Stimulated activated memory B cell treated with anti-CD40 and anti-IgM and Interleukin-4, amounts not matched to agents 10 μg/mL and 1 μg/mL and 100 μg/mL, for 72 hours (primary cell): ENCODE measurements at regions not wholly inside any gene's neighbourhood (a gene's known extent, or its start where the extent isn't known, plus 50 kb on each side); places are given as distances from the start of the nearest gene placed in this dataset.
A peak's percentile ranks its signal among the peaks of the same experiment; 100 is the strongest.
"Not testable (repeated sequence)": the region's sequence is repeated elsewhere in the genome, so short reads cannot be mapped to it uniquely, and the experiment has no call there.

Experiments
- ATAC-seq: fragments of 150-1000 bp; cut with Tn5 transposase; 2 replicates; pipeline ENCODE4 v1.10.0; 2021
- H3K27ac Mint-ChIP-seq: one replicate; pipeline ENCODE4 v1.8.0; 2022; ENCODE audit warnings: mild to moderate bottlenecking, mixed read lengths
- H3K27me3 Mint-ChIP-seq: one replicate; pipeline ENCODE4 v1.8.0; 2022; ENCODE audit warnings: mixed read lengths
- H3K36me3 Mint-ChIP-seq: one replicate; pipeline ENCODE4 v1.8.0; 2022; ENCODE audit warnings: mixed read lengths
- H3K4me1 Mint-ChIP-seq: one replicate; pipeline ENCODE4 v1.8.0; 2022; ENCODE audit warnings: mixed read lengths
- H3K4me3 Mint-ChIP-seq: one replicate; pipeline ENCODE4 v1.8.0; 2022; ENCODE audit warnings: mild to moderate bottlenecking, moderate library complexity, mixed read lengths
- H3K9me3 Mint-ChIP-seq: one replicate; pipeline ENCODE4 v1.8.0; 2022; ENCODE audit warnings: mixed read lengths

GRCh38 chr1:233759665-233760064, 144.8 kb upstream of the SLC35F3 start:
- Mint-ChIP-seq H3K36me3 (no peaks in the 10 kb centered on the region), H3K4me1 (no peaks in the 10 kb centered on the region), H3K27me3 (no peaks in the 10 kb centered on the region), H3K9me3 (no peaks in the 10 kb centered on the region), H3K4me3 (no peak overlapping the region), H3K27ac (no peak overlapping the region)
- ATAC-seq: no peak

DNA sequence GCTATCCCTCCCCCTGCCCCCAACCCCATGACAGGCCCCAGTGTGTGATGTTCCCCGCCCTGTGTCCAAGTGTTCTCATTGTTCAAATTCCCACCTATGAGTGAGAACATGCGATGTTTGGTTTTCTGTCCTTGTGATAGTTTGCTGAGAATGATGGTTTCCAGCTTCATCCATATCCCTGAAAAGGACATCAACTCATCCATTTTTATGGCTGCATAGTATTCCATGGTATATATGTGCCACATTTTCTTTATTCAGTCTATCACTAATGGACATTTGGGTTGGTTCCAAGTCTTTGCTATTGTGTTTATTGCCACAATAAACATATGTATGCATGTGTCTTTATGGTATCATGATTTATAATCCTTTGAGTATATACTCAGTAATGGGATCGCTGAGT, 140.2 kb upstream of the SLC35F3 start:
- H3K9me3 Mint-ChIP-seq, H3K4me1 Mint-ChIP-seq: not testable (repeated sequence)

GRCh38 chr1:233777566-233777965, 126.9 kb upstream of the SLC35F3 start:
- Mint-ChIP-seq H3K27me3 (peaks cover 16% of the 10 kb centered on the region), H3K4me3 (no peak overlapping the region), H3K27ac (no peak overlapping the region), H3K9me3 (peaks cover 9% of the 10 kb centered on the region), H3K4me1 (no peaks in the 10 kb centered on the region), H3K36me3 (no peaks in the 10 kb centered on the region)
- no peak for ATAC-seq

More for the DNA sequence above, 140.2 kb upstream of the SLC35F3 start:
- not testable (repeated sequence) for H3K4me3 Mint-ChIP-seq, H3K27ac Mint-ChIP-seq, H3K27me3 Mint-ChIP-seq, H3K36me3 Mint-ChIP-seq, ATAC-seq

GRCh38 chr1:233780049-233780448, 124.4 kb upstream of the SLC35F3 start:
- ATAC-seq: no peak
- Mint-ChIP-seq H3K36me3 (no peaks in the 10 kb centered on the region), H3K27ac (no peak overlapping the region), H3K9me3 (peaks cover 9% of the 10 kb centered on the region), H3K4me3 (no peak overlapping the region), H3K27me3 (peaks cover 9% of the 10 kb centered on the region), H3K4me1 (no peaks in the 10 kb centered on the region)

GRCh38 chr1:233782937-233783586, 121.4 kb upstream of the SLC35F3 start:
- Mint-ChIP-seq H3K27me3 (no peaks in the 10 kb centered on the region), H3K36me3 (no peaks in the 10 kb centered on the region), H3K4me3 (no peak overlapping the region), H3K27ac (no peak overlapping the region), H3K4me1 (no peaks in the 10 kb centered on the region), H3K9me3 (peaks cover 9% of the 10 kb centered on the region)
- ATAC-seq: no peak

GRCh38 chr1:233787599-233787998, 116.9 kb upstream of the SLC35F3 start:
- H3K4me1 Mint-ChIP-seq: no peaks in the 10 kb centered on the region
- H3K27me3 Mint-ChIP-seq: peaks cover 15% of the 10 kb centered on the region
- no peaks in the 10 kb centered on the region for H3K9me3 Mint-ChIP-seq
- H3K27ac Mint-ChIP-seq: no peak overlapping the region
- H3K4me3 Mint-ChIP-seq: no peak overlapping the region
- ATAC-seq: no peak
- no peaks in the 10 kb centered on the region for H3K36me3 Mint-ChIP-seq

DNA sequence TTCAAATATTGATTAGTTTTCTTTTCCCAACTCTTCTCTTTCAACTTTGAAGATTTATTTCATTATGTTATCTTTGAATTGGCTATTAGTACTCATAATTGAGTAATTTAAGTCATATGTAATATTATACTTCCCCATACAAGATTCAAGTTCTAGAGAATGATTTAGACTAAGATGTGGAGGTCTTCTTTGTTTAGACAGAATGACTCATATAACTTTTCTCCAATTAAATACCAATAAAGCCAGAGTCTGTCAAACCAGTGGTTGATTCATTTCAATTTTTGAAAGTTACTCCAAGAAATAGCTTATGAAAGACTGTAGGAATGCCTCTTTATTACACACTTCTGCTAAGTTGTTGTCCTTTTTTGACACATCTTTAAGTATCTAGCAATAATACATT, 115.8 kb upstream of the SLC35F3 start:
- Mint-ChIP-seq H3K4me1 (no peaks in the 10 kb centered on the region), H3K9me3 (peaks cover 3% of the 10 kb centered on the region), H3K36me3 (no peaks in the 10 kb centered on the region), H3K27ac (no peak overlapping the region), H3K27me3 (peaks cover 15% of the 10 kb centered on the region), H3K4me3 (no peak overlapping the region)
- no peak for ATAC-seq

DNA sequence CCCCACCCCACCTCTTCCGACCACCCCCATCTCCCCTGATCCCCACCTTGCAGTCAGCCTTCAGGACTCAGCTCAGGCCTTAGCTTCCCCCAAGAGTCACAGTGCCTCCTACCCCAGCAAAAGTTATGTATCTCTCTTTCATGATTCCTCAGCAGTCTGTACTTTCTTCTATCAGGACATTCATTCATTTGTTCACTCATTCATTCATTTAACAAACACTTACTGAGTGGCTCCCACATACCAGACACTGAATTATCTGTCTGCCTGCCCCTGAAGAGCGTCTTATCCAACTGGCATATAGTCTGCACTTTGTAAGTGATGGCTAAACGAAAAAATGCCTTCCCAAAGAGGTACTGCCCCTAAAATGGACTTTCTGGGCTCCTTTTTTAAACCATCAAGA, 114.4 kb upstream of the SLC35F3 start:
- Mint-ChIP-seq H3K4me3 (no peak overlapping the region), H3K4me1 (no peaks in the 10 kb centered on the region), H3K27me3 (peaks cover 15% of the 10 kb centered on the region), H3K9me3 (peaks cover 6% of the 10 kb centered on the region), H3K27ac (no peak overlapping the region), H3K36me3 (no peaks in the 10 kb centered on the region)
- no peak for ATAC-seq

DNA sequence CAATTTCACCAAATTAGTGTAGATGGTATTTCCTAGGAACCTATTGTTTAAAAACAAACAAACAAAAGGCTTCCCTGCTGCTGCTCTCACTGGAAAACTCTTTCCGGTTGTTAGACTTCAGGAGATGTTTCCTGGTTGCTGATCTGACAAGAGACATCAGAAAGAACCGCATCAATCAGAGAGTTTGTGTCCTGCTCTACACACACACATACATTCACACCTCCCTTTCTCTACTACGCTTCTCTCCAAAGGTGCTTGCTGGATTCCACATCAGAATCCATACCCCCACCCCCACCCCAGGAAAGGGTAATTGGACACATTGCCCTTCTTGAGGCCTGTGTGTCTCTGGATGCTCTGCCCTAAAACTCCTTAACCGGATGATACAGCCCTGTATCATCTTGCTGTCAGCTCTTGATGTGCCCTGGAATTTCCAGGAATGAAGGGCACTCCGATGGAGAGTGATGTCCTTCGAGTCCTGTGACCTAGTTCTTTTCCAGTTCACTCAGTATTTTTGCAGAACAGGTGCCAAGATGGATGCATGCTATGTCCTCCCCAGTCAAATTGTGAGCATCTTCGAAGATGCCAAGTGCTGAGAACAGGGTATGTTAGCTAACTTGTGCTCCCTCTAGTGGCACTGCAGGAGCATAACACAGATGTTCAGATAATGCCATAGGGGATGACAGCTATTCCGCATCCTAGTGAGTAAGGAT, 113.7 kb upstream of the SLC35F3 start:
- peak; percentile 70 for ATAC-seq
- Mint-ChIP-seq H3K27me3 (peaks cover 15% of the 10 kb centered on the region), H3K9me3 (peaks cover 6% of the 10 kb centered on the region), H3K4me3 (no peak overlapping the region), H3K36me3 (no peaks in the 10 kb centered on the region), H3K4me1 (no peaks in the 10 kb centered on the region), H3K27ac (no peak overlapping the region)

DNA sequence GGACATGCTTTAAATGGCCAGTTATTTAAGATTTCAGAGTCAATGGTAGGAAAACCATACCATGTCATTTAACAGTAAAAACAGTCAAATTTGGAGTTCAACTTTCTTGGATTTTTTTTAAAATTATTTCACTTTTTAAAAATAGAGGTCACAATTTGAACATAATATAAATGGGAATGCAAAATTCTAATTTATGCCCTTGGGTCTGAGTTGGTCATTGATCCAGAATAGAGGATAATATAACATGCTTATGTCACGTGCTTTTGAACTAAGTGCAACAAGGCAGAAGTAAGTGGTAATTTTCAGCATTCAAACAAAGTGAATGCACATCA, 113.1 kb upstream of the SLC35F3 start:
- peaks cover 6% of the 10 kb centered on the region for H3K9me3 Mint-ChIP-seq
- H3K27me3 Mint-ChIP-seq: peaks cover 15% of the 10 kb centered on the region
- H3K4me1 Mint-ChIP-seq: no peaks in the 10 kb centered on the region
- no peak overlapping the region for H3K4me3 Mint-ChIP-seq
- H3K27ac Mint-ChIP-seq: no peak overlapping the region
- no peaks in the 10 kb centered on the region for H3K36me3 Mint-ChIP-seq
- ATAC-seq: no peak

DNA sequence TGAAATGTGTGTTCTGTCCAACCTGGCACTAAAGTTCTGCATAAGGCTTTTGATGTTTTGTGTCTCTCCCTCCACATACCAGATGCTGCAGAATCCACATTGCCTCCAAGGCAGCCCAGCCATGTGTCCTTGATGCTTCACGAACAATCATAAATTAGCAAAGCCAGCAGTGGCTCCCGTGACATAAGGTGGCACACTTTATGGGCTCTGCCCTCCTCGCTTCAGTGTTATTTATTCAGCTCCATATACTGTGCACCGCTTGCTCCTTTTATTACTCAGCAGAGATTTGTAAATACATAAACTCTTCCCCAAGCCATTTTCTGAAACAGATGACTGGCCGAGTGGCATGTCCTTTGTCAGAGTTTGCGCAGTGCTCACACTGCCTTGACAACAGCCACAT, 112.8 kb upstream of the SLC35F3 start:
- ATAC-seq: no peak
- Mint-ChIP-seq H3K4me1 (no peaks in the 10 kb centered on the region), H3K36me3 (no peaks in the 10 kb centered on the region)

DNA sequence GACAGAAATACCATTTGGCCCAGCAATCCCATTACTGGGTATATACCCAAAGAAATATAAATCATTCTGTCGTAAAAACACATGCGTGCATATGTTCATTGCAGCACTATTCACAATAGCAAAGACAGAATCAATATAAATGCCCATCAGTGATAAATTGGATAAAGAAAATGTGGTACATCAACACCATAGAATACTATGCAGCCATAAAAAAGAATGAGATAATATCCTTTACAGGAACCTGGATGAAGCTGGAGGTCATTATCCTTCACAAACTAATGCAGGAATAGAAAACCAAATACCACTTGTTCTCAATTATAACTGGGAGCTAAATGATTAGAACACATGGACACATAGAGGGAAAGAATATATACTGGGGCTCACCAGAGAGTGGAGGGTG, 109.6 kb upstream of the SLC35F3 start:
- Mint-ChIP-seq H3K4me1 (no peaks in the 10 kb centered on the region), H3K27me3 (peaks cover 30% of the 10 kb centered on the region), H3K9me3 (peaks cover 11% of the 10 kb centered on the region)

More for the DNA sequence above, 112.8 kb upstream of the SLC35F3 start:
- H3K27ac Mint-ChIP-seq: no peak overlapping the region
- H3K27me3 Mint-ChIP-seq: peaks cover 15% of the 10 kb centered on the region
- H3K9me3 Mint-ChIP-seq: peaks cover 6% of the 10 kb centered on the region
- H3K4me3 Mint-ChIP-seq: no peak overlapping the region

DNA sequence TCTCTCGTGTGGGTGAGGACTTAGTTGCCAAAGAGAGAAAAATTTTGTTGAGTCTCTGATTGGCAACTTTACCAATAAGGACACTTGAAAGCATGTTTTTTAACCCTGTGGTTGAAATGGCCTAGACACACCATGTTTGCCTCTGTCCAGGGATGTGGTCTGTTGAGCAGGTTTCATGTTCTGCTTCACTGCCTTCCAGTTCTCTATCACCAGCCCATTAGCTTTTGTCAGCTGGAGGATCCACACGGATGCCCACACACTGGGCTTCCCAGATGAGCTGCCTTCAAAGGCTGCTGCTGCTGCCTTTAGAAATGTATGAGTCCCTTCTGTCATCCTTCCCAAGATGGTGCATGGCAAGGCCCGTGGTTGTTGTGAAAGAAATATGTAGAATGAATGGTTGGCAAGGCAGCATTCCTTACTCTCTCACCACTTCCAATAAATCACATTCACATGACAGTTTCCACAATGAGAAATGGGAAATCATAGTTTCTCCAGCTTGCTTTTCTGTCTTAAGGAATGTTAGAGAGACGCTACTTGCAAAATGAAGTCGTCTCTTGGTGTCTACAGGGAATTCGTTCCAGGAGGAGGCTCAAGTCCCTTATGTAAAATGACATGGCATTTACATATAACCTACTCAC, 108.2 kb upstream of the SLC35F3 start:
- H3K36me3 Mint-ChIP-seq: no peaks in the 10 kb centered on the region
- no peak for ATAC-seq
- H3K27me3 Mint-ChIP-seq: peaks cover 22% of the 10 kb centered on the region
- H3K4me3 Mint-ChIP-seq: no peak overlapping the region
- no peaks in the 10 kb centered on the region for H3K4me1 Mint-ChIP-seq
- no peak overlapping the region for H3K27ac Mint-ChIP-seq
- H3K9me3 Mint-ChIP-seq: peaks cover 11% of the 10 kb centered on the region

More for the DNA sequence above, 109.6 kb upstream of the SLC35F3 start:
- H3K27ac Mint-ChIP-seq: no peak overlapping the region
- no peaks in the 10 kb centered on the region for H3K36me3 Mint-ChIP-seq
- no peak overlapping the region for H3K4me3 Mint-ChIP-seq
- ATAC-seq: no peak

DNA sequence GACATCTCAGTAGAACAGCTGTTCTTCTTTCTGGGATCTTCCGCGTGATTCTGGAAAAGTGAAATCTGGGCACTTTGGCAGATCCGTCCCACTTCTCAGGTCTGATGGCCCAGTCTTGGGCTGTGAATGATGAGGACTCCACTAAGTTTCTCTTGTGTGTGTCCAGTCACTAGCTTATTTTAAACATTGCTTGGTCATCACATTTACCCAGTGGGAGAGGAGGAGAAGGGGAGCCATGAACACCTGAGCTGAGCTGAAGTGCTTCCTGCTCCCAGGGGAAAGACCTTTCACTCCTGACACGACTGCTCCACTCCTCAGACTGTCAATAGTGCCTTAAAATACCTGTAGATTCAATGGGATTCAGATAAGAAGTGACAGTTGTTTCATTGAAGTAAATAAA, 101.9 kb upstream of the SLC35F3 start:
- Mint-ChIP-seq H3K27ac (no peak overlapping the region), H3K9me3 (peaks cover 8% of the 10 kb centered on the region), H3K4me3 (no peak overlapping the region), H3K4me1 (no peaks in the 10 kb centered on the region), H3K36me3 (no peaks in the 10 kb centered on the region), H3K27me3 (peaks cover 22% of the 10 kb centered on the region)
- no peak for ATAC-seq

GRCh38 chr1:233805786-233806185, 98.7 kb upstream of the SLC35F3 start:
- no peak overlapping the region for H3K4me3 Mint-ChIP-seq
- no peak for ATAC-seq
- H3K9me3 Mint-ChIP-seq: peaks cover 3% of the 10 kb centered on the region
- no peaks in the 10 kb centered on the region for H3K4me1 Mint-ChIP-seq
- H3K36me3 Mint-ChIP-seq: no peaks in the 10 kb centered on the region
- no peaks in the 10 kb centered on the region for H3K27me3 Mint-ChIP-seq
- no peak overlapping the region for H3K27ac Mint-ChIP-seq

GRCh38 chr1:233815357-233815756, 89.1 kb upstream of the SLC35F3 start:
- H3K9me3 Mint-ChIP-seq: peaks cover 3% of the 10 kb centered on the region
- no peak overlapping the region for H3K27ac Mint-ChIP-seq
- ATAC-seq: no peak
- H3K27me3 Mint-ChIP-seq: no peaks in the 10 kb centered on the region
- H3K4me3 Mint-ChIP-seq: no peak overlapping the region
- no peaks in the 10 kb centered on the region for H3K36me3 Mint-ChIP-seq
- no peaks in the 10 kb centered on the region for H3K4me1 Mint-ChIP-seq
